Lower leg skin (tissue), 4 donors: ENCODE measurements at regions not wholly inside any gene's neighbourhood (a gene's known extent, or its start where the extent isn't known, plus 50 kb on each side); places are given as distances from the start of the nearest gene placed in this dataset.
A peak's percentile ranks its signal among the peaks of the same experiment; 100 is the strongest.

Source experiments
- DNase-seq, 2 donors: peaks; one replicate each; pipeline ENCODE4 v3.0.0-alpha.2; 2019; ENCODE audit warnings: low spot score in 2 of 2
- H3K4me3 ChIP-seq: fragments of 200-600 bp; sonication (generic); 2 replicates; pipeline ENCODE4 v1.5.1; 2017; ENCODE audit warnings: mild to moderate bottlenecking, low read depth; ENCODE audit not compliant: poor library complexity, severe bottlenecking
- POLR2A ChIP-seq, 2 donors: fragments of 450-650 bp; IDR thresholded peaks; one replicate each; pipeline ENCODE4 v1.6.1; 2016 to 2017; ENCODE audit warnings: antibody characterized with exemption in 2 of 2, mild to moderate bottlenecking in 1 of 2, moderate library complexity in 1 of 2
- whole genome bisulfite sequencing, 2 donors: methylation state at CpG; one replicate each; pipeline ENCODE4 v1.1.5; 2018; 5-methylcytosine and 5-hydroxymethylcytosine counted together
- intact Hi-C: fragments of 100-400 bp; cut with DNase I; formaldehyde crosslinking; loops from one replicate; pipeline ENCODE4 v1.15.0; 2023; ENCODE audit warnings: low total_unique reads
- TF ChIP-seq, protein P1 (sequence below), 3 donors: fragments of 450-650 bp; IDR thresholded peaks; one replicate each; pipeline ENCODE4 v1.5.1; 2016; ENCODE audit warnings: antibody characterized with exemption in 3 of 3, mild to moderate bottlenecking in 3 of 3, moderate library complexity in 2 of 3

DNA sequence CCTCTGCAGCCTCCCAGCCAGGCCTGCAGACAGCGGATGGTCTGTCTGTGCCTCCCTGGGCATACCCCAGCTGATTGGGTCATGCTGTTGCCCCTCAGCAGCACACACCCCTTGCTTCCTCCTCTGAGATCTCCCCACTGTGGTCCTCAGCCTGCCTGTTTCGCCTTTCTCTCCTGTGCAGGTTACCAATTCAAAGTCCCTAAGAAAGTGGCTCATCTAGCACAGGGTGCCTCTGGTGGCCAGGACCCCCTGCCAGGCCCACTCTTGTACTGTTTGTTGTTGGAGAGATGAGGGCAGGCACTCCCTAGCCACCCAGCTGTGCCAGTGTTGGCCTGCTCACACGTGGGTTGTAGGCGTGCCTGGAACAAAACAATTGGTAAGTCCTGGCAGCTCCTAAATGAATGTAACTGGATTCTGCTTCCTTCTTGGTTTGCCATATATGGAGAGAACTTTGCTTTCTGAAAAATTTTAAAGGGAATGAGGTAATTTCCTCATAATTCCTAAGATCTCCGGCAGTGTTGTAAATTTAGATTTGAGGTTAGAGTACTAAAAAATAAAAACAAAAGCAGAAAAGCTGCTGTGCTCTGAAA, 213.2 kb upstream of the IL12A start:
- WGBS, 2 donors = 24 to 25% methylated on average over 5 of the region's 5 CpGs
- intact Hi-C loops = no loop called here
- peak in 1 of 2 donors; percentile 35 for DNase-seq
- no peak overlapping the region for H3K4me3 ChIP-seq
- no peak for TF ChIP-seq POLR2A (IDR thresholded peaks at IDR 0.05)
- TF ChIP-seq, protein P1, sequence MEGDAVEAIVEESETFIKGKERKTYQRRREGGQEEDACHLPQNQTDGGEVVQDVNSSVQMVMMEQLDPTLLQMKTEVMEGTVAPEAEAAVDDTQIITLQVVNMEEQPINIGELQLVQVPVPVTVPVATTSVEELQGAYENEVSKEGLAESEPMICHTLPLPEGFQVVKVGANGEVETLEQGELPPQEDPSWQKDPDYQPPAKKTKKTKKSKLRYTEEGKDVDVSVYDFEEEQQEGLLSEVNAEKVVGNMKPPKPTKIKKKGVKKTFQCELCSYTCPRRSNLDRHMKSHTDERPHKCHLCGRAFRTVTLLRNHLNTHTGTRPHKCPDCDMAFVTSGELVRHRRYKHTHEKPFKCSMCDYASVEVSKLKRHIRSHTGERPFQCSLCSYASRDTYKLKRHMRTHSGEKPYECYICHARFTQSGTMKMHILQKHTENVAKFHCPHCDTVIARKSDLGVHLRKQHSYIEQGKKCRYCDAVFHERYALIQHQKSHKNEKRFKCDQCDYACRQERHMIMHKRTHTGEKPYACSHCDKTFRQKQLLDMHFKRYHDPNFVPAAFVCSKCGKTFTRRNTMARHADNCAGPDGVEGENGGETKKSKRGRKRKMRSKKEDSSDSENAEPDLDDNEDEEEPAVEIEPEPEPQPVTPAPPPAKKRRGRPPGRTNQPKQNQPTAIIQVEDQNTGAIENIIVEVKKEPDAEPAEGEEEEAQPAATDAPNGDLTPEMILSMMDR (IDR thresholded peaks at IDR 0.05) = no peak

DNA sequence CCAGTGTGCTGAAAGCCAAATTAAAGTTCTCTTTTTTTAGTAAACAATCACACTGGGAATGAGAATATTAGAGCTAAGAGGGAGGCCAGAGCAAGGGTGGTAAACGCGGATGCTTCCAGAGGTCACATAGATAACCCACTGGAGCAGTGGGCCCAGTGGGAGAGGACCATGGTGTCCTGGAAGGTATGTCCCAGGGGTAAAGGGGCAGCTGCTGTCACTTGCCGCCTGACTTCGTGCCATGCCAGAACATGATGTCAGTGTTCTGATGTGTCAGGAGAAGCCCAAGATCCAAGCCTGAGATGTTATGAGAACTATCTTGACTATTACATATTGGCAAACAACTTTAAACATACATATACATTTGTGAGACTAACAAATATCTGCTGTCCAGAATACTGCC, 211.9 kb upstream of the IL12A start:
- no peak for DNase-seq
- intact Hi-C loops = no loop called here
- H3K4me3 ChIP-seq = no peak overlapping the region
- TF ChIP-seq, protein P1 (IDR thresholded peaks at IDR 0.05) = no peak
- TF ChIP-seq POLR2A (IDR thresholded peaks at IDR 0.05) = no peak
- WGBS, 2 donors = 83 to 86% methylated on average over 4 of the region's 4 CpGs

DNA sequence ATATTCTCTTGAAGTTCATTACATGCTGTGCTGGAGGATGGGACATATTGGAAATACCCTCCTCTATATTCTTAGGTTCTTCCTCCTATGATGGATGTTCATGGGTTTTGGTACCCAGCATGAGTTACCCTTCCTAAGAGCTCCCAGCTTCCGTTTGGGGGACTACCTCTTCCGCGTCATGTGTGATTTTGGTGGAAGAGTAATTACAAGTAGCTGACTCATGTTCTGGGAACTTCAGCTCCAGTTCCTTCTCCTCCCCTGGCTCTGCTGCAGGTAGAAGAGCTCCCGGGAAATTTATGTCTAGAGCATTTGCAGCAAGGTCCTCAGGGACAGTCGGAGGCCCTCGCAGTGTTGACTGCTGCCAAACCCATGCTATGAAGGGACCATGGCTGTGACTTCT, 208.8 kb upstream of the IL12A start:
- intact Hi-C loops = no loop called here
- no peak overlapping the region for H3K4me3 ChIP-seq
- DNase-seq = no peak
- WGBS, 2 donors = 72 to 77% methylated on average over 6 of the region's 6 CpGs
- no peak for TF ChIP-seq POLR2A (IDR thresholded peaks at IDR 0.05)
- TF ChIP-seq, protein P1 (IDR thresholded peaks at IDR 0.05) = no peak

DNA sequence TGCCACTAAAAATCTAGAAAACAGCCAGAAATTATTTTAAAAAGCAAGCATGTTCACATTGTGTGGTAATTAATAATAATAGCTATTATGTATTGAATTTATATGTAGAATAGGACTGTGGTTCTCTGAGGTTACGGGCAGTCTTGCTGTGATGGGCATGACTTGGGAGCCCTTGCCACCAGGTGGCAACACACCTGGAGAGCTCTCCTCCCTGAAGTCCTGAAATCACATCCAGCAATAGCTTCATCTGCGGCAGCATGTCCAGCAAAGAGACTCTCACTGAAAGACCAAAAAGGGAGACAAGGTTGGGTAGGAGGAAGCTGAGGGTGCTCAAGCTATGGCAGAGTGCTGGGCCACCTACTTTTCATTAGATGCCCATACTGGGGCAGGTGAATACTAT, 206.8 kb upstream of the IL12A start:
- H3K4me3 ChIP-seq = no peak overlapping the region
- no peak for DNase-seq
- intact Hi-C loops = no loop called here
- 92 to 94% methylated on average over 2 of the region's 2 CpGs for WGBS, 2 donors
- no peak for TF ChIP-seq POLR2A (IDR thresholded peaks at IDR 0.05)
- TF ChIP-seq, protein P1 (IDR thresholded peaks at IDR 0.05) = no peak

DNA sequence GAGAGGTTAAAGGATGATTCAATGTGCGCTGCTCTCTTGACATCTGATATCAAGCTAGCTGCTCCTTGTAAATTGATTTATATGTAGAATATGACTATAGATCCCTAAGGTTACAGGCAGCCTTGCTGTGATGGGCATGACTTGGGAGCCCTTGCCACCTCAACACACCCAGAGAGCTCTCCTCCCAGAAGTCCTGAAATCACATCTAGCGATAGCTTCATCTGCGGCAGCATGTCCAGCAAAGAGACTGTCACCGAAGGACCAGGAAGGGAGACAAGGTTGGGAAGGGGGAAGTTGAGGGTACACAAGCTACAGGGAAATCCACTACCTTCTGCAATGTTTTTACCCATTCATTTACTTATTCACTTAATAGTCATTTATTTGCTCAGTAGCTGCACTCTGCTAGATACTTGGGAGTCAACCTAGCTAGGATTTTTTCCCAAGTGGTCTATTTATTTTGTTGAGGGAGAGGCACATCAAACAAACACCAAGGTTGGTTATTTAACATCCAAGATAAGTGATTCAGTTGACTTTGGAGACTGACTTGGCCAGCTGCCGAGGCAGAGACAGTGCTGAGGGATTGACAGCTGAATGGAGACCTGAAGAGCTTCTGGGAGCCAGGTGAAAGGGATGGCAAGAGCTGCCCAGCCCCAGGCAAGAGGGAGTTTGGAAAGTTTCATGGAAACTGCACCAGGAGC, 205.8 kb upstream of the IL12A start:
- WGBS, 2 donors = 84 to 89% methylated on average over 5 of the region's 5 CpGs
- TF ChIP-seq POLR2A (IDR thresholded peaks at IDR 0.05) = no peak
- TF ChIP-seq, protein P1 (IDR thresholded peaks at IDR 0.05) = no peak
- intact Hi-C loops = no loop called here
- no peak overlapping the region for H3K4me3 ChIP-seq
- no peak for DNase-seq
